D341Med (cell line): ENCODE measurements at regions not wholly inside any gene's neighbourhood (a gene's known extent, or its start where the extent isn't known, plus 50 kb on each side); places are given as distances from the start of the nearest gene placed in this dataset.
"Not testable (repeated sequence)": the region's sequence is repeated elsewhere in the genome, so short reads cannot be mapped to it uniquely, and the experiment has no call there.

Experiments
- DNase-seq: peaks from one replicate; pipeline ENCODE4 v3.0.0; 2012; ENCODE audit warnings: low spot score

DNA sequence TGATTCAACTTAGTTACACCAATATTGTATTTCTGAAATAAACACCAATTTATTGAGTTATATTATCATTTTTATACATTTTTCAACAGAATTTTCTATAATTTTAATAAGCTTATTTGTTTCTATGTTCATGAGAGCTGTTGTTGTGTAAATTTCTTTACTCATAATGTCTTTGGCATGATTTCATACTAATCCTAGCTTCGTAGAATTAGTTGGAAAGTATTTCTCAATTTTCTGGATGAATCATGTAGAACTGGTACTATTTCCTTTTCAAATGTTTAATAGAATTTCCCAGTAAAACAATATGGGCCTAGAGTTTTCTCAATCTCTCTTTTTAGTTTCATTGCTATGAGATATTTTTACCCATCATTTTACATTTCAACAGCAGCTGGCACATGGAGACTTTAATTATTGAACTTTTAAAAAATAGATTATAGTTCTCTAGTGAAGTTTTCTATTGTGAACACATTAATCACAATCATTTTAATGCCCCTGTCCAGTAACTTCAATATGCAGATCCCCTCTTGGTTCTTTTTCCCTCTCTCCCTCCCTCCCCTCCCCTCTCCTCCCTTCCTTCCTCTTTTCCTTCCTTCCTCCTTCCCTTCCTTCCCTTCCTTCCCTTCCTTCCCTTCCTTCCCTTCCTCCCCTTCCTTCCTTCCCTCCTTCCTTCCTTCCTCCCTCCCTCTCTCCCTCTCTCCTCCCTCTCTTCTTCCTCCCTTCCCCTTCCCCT, 1357.1 kb downstream of the ZPLD1 start:
- no peak for DNase-seq

GRCh38 chr3:103794656-103795055, 1359.8 kb downstream of the ZPLD1 start:
- peak; percentile 22 for DNase-seq

DNA sequence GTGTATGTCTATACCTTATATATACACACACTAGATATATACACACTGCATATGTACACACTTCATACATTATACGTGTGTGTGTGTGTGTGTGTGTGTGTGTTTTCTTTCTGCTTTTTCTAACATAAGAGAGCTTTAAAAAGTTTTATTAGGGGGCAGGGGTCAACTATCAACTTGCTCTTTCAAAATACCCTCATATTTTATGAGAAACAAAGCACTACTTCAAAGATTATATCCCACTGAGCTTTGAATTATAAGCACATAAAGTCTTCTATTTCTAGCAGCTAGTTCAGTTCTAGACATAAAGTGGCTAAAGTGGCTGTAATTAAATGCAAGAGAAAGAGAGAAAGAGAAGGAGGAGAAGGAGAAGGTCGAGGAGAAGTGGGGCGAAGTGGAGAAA, 1361.3 kb downstream of the ZPLD1 start:
- DNase-seq, result no peak

DNA sequence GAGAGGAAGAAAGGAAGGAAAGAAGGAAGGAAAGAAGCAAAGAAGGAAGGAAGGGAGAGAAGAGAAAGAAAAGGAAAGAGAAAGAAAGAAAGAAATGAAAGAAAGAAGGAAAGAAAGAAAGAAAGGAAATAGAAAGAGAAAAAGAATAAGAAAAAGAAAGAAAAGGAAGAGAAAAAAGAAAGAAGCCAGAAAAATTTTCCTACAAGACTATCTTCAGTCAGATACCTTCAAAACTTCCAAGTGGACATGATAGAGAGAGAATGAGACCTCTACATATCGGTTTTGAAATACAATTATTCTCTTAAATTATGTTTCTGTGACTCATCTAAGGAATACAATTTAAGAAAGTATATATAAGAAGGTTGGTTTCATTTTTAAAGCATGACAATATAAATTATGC, 1369.0 kb downstream of the ZPLD1 start:
- DNase-seq, result no peak

DNA sequence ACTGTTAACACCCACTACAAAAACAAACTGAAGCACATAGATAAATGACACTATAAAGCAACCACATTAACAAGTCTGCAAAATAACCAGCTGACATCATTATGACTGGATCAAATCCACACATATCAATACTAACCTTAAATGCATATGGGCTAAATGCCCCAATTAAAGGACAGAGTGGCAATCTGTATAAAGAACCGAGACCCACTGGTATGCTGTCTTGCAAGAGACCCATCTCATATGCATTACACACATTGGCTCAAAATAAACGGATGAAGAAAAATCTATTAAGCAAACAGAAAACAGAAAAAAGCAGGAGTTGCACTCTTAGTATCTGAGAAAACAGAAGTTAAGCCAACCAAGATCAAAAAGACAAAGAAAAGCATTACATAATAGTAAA, 1375.4 kb downstream of the ZPLD1 start:
- DNase-seq, result no peak

DNA sequence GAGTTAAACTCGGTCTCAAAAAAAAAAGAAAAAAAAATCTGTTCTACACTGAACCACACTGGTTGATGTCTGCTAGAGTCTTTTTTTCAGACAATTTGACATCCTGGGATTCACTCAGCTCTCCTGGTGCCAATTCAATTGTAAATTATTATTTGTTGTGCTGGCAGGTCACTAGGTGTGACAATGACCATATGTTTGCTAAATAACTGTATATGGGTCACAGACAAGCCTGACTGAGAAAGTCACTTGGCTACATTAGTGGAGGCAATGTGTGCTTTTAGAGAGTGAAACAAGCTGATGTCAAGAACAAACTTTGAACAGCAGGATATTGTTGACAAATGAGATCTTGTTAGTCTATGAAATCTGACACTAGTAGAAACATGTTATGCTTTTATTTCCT, 1379.1 kb downstream of the ZPLD1 start:
- no peak for DNase-seq

GRCh38 chr3:103818398-103818797, 1383.6 kb downstream of the ZPLD1 start:
- no peak for DNase-seq

GRCh38 chr3:103818800-103819199, 1384.0 kb downstream of the ZPLD1 start:
- DNase-seq, result no peak

DNA sequence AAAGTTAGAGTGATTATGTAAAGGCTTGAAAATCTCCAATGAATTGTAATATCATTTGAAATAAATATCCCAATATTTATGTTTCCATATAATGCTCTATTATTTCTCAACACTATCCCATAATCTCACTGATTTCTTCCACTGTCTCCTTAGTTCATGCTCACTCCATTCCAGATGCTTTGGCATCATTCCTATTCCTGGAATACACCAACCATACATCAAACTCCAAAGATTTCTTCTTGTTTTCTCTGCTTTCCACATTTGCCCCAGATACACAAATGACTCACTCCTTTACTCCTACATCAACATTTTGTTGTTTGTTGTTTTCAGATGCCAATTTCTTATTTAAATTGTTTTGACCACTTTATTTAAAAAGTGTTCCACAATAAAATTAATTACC, 1390.8 kb downstream of the ZPLD1 start:
- no peak for DNase-seq

DNA sequence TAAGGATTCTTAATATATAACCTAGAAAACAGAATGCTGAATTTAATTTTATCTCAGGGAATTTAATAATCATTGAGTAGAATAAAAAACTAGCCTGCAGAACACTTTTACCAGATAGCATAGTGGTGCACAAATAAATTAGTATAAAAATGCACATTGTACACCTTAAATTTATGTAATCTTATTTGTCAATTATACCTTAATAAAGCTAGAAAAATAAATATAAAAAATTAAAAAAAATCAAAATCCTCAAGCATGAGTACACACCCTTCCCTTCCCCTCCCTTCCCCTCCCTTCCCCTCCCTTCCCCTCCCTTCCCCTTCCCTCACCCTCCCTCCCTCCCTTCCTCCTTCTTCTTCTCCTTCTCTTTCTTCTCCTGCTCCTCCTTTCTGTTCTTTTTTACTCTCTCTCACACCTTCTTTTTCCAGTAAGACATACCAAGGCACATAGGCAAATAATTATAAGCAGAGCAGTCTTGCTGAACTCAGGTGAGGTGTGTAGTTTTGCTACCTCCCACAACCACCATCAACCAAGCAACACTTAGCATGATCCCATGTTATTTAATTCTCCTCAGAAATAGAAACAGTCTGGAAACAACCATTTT, 1395.0 kb downstream of the ZPLD1 start:
- no peak for DNase-seq

DNA sequence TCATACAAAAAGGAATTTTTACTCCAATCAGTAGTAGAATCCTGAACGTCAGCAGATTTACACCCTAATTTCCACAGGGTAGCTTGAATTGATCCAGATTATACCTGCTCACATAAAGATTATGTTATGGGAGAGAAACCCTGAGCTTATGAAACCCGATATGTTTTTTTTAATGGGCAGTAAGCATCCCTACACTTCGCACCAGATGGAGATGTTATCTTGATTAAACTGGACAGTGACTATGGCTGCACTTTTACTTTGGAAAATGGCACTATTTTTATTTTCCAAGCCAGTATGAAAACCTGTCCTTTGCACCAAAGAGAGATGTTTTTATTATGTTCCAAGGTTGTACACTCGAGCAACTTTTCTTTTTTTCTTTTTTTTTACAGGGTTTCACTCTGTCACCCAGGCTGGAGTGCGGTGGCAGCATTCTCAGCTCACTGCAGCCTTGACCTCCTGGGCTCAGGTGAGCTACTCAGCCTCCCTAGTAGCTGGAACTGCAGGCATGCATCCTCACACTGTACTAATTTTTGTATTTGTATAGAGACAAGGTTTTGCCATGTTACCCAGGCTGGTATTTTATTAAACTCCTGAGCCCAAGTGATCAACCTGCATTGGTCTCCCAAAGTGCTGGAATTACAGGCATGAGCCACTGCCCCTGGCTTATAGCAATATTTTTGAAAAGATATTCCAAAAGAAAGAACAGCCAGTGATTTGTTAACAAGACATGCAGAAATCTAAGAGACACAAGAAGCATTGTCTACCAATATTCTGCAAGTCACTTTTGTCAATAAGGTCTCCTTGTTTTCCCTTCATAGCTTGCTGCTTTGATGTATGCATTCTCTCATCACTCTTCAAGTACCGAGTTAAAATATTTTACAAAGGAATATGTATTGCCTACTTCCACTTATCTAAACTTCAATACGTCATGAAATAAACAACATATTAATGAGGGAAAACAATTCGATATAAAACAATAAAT, 1412.6 kb downstream of the ZPLD1 start:
- DNase-seq, result no peak

- no peak for DNase-seq
Observed at GRCh38 chr3:103851793-103852192, 1417.0 kb downstream of the ZPLD1 start.

DNA sequence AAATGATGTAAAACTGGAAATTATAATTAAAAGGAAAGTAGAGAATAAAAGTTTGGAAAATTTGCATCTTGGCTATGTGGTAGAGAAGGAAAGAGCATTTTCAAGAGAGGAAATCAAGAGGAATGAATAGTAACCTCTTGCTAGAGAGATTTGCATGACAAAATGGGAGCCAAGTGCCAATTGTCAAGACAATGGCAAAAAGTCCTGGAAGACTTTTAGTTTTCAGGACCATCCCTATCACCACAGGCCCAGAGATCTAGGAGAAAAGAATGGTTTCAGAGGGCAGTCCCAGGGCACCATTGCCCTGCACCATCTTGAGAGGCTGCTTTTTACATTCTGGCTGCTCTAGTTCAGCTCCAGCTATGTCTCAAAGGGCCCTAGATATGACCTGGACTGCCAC, 1427.6 kb downstream of the ZPLD1 start:
- DNase-seq, result no peak

GRCh38 chr3:103863381-103863780, 1428.6 kb downstream of the ZPLD1 start:
- no peak for DNase-seq

- no peak for DNase-seq
Observed at GRCh38 chr3:103866113-103866512, 1431.3 kb downstream of the ZPLD1 start.

DNA sequence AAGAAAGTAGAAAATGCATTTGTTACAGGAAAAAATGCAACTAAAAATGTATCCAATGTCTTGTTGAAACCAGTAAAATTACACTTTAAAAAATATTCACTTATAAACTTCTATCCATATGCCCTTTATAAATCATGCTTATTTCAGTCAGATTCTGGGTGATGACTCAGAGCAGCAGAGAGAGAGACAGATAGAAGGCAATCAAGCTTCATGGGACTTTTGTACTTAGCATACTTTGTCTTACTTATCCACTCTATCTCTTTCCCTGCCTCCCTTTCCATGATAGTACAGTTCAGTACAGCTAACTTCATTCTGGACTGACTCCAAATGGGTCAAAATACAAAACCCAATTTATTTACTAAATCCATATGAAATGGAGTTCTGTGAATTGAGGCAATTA, 1438.2 kb downstream of the ZPLD1 start:
- no peak for DNase-seq

DNA sequence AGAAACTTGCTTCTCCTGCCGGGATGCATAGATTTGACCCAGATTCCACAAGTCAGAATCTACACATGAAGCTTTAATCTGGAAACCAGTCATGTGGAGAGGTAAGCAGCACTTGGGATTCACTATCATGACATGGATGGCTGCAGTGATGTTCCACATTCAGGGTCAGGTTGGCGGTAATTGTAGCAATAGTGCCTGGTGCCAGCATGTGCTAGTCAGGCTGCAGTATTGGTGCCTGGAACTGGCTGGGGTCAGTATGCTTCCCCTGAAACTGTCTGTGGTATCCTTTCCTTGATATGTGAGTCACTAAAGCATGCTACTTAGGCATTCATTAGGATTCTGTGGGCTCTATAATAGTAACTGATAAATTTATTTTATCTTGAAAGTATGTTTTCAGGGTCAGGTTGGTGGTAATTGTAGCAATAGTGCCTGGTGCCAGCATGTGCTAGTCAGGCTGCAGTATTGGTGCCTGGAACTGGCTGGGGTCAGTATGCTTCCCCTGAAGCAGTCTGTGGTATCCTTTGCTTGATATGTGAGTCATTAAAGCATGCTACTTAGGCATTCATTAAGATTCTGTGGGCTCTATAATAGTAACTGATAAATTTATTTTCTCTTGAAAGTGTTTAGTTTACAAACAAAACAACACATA, 1439.2 kb downstream of the ZPLD1 start:
- DNase-seq, result no peak

DNA sequence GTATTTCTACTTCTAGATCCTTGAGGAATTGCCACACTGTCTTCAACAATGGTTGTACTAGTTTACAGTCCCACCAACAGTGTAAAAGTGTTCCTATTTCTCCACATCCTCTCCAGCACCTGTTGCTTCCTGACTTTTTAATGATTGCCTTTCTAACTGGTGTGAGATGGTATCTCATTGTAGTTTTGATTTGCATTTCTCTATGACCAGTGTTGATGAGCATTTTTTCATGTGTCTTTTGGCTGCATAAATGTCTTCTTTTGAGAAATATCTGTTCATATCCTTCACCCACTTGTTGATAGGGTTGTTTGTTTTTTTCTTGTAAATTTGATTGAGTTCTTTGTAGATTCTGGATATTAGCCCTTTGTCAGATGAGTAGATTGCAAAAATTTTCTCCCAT, 1447.0 kb downstream of the ZPLD1 start:
- not testable (repeated sequence) for DNase-seq

GRCh38 chr3:103889675-103890074, 1454.9 kb downstream of the ZPLD1 start:
- no peak for DNase-seq

GRCh38 chr3:103894162-103894822, 1459.5 kb downstream of the ZPLD1 start:
- DNase-seq, result no peak

DNA sequence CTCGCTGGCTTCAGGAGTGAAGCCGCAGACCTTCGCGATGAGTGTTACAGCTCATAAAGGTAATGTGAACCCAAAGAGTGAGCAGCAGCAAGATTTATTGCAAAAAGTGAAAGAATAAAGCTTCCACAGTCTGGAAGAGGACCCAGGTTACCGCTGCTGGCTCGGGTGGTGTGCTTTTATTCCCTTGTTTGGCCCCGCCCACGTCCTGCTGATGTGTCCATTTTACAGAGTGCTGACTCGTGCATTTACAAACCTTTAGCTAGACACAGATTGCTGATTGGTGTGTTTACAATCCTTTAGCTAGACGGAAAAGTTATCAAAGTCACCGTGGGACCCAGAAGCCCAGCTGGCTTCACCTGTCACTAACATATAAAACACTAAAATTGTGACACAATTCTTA, 1464.5 kb downstream of the ZPLD1 start:
- DNase-seq, result no peak

GRCh38 chr3:103904991-103905390, 1461.7 kb upstream of the ALCAM start:
- DNase-seq, result no peak
